SU-DHL-6 (cell line): ENCODE measurements at regions not wholly inside any gene's neighbourhood (a gene's known extent, or its start where the extent isn't known, plus 50 kb on each side); places are given as distances from the start of the nearest gene placed in this dataset.

ENCODE experiments used
- H2AFZ ChIP-seq: fragments of 200-600 bp; sonication (generic); 2 replicates; pipeline ENCODE4 v1.6.1; 2014; ENCODE audit warnings: low read depth, mild to moderate bottlenecking, moderate library complexity, mixed read lengths, antibody characterized with exemption, low read length; ENCODE audit not compliant: severe bottlenecking
- H3F3A ChIP-seq: fragments of 200-600 bp; shearing (Covaris generic); 2 replicates; pipeline ENCODE4 v1.6.0; 2016; ENCODE audit warnings: antibody characterized with exemption, mild to moderate bottlenecking; ENCODE audit not compliant: insufficient read depth
- H3K27ac ChIP-seq: fragments of 200-600 bp; sonication (generic); 2 replicates; pipeline ENCODE4 v1.5.1; 2016; ENCODE audit warnings: low read depth, mild to moderate bottlenecking, low read length, moderate library complexity, mixed read lengths
- H3K27me3 ChIP-seq: fragments of 200-600 bp; sonication (generic), shearing (Covaris generic); 2 replicates; pipeline ENCODE4 v1.6.0; 2014; ENCODE audit warnings: mild to moderate bottlenecking, low read length
- H3K36me3 ChIP-seq: fragments of 200-600 bp; sonication (generic); 2 replicates; pipeline ENCODE4 v1.6.1; 2014; ENCODE audit warnings: mild to moderate bottlenecking, low read length, mixed read lengths
- H3K4me2 ChIP-seq: fragments of 300-600, 200-600 bp; shearing (Covaris generic), sonication (generic); 2 replicates; pipeline ENCODE4 v1.6.0; 2014; ENCODE audit warnings: low read length, low read depth, mild to moderate bottlenecking; ENCODE audit not compliant: poor library complexity, severe bottlenecking
- H3K4me3 ChIP-seq: fragments of 200-600 bp; sonication (generic); 2 replicates; pipeline ENCODE4 v1.5.1; 2014; ENCODE audit warnings: antibody characterized with exemption, low read length, mild to moderate bottlenecking, mixed read lengths; ENCODE audit not compliant: insufficient read depth, poor library complexity, severe bottlenecking
- H3K79me2 ChIP-seq: fragments of 200-600 bp; sonication (generic); 2 replicates; pipeline ENCODE4 v1.6.1; 2014; ENCODE audit warnings: mild to moderate bottlenecking, low read length, moderate library complexity; ENCODE audit not compliant: insufficient read depth
- H3K9ac ChIP-seq: fragments of 200-600 bp; sonication (generic); 2 replicates; pipeline ENCODE4 v1.7.0; 2014; ENCODE audit warnings: mild to moderate bottlenecking, low read length
- H3K9me2 ChIP-seq: fragments of 200-600 bp; sonication (generic); replicated peaks from 2 replicates; pipeline ENCODE4 v1.6.1; 2014; ENCODE audit warnings: low read length; ENCODE audit not compliant: insufficient read depth
- H3K9me3 ChIP-seq: fragments of 200-600 bp; sonication (generic); 2 replicates; pipeline ENCODE4 v1.6.1; 2014; ENCODE audit warnings: low read length, mixed read lengths; ENCODE audit not compliant: insufficient read depth
- H4K20me1 ChIP-seq: fragments of 200-600 bp; sonication (generic); 2 replicates; pipeline ENCODE4 v1.6.1; 2014; ENCODE audit warnings: low read depth, mild to moderate bottlenecking, antibody characterized with exemption, low read length, moderate library complexity, mixed read lengths
- EZH2phosphoT487 ChIP-seq: fragments of 200-600 bp; sonication (generic), shearing (Covaris generic); conservative IDR thresholded peaks from 2 replicates; pipeline ENCODE4 v1.6.1; 2018; ENCODE audit warnings: mild to moderate bottlenecking, antibody characterized with exemption, low read length, moderate library complexity, mixed read lengths
- TF ChIP-seq, protein P1 (sequence below): fragments of 200-600 bp; sonication (generic); IDR thresholded peaks from one replicate; pipeline ENCODE4 v1.5.1; 2017; ENCODE audit warnings: antibody characterized with exemption, mild to moderate bottlenecking, low read length, moderate library complexity; ENCODE audit not compliant: insufficient read depth, poor library complexity, severe bottlenecking

DNA sequence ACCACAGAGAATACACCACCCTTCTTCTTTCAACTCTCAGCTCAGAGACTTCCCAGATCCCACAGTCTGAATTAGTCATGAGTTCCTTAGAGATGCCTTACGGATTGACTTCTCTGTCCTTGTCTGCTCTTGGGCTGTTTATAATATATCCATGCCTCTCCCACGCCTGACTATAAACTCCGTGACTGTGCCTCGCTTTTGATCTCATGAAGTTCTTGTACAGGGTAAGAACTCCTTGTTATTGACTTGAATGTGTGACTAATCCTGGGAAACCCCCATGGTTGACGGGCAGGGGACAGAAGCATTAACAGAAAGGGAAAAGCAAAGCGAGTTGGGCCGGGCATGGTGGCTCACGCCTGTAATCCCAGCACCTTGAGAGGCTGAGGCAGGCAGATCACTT lies 62.4 kb upstream of the POU2AF1 start:
- Histone ChIP-seq H3K36me3 (no peaks in the 10 kb centered on the region), H3F3A (peaks cover 34% of the 10 kb centered on the region), H3K4me2 (no peak overlapping the region), H3K4me3 (no peak overlapping the region), H3K9me3 (no peaks in the 10 kb centered on the region), H3K79me2 (no peaks in the 10 kb centered on the region), H3K9ac (no peak overlapping the region), H4K20me1 (no peaks in the 10 kb centered on the region), H3K27ac (peak overlapping the region; percentile 97), H2AFZ (no peak overlapping the region), H3K27me3 (no peaks in the 10 kb centered on the region), H3K9me2 (no peaks in the 10 kb centered on the region)
- TF ChIP-seq, protein P1, sequence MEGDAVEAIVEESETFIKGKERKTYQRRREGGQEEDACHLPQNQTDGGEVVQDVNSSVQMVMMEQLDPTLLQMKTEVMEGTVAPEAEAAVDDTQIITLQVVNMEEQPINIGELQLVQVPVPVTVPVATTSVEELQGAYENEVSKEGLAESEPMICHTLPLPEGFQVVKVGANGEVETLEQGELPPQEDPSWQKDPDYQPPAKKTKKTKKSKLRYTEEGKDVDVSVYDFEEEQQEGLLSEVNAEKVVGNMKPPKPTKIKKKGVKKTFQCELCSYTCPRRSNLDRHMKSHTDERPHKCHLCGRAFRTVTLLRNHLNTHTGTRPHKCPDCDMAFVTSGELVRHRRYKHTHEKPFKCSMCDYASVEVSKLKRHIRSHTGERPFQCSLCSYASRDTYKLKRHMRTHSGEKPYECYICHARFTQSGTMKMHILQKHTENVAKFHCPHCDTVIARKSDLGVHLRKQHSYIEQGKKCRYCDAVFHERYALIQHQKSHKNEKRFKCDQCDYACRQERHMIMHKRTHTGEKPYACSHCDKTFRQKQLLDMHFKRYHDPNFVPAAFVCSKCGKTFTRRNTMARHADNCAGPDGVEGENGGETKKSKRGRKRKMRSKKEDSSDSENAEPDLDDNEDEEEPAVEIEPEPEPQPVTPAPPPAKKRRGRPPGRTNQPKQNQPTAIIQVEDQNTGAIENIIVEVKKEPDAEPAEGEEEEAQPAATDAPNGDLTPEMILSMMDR, result no peak
- no peak for TF ChIP-seq EZH2phosphoT487

DNA sequence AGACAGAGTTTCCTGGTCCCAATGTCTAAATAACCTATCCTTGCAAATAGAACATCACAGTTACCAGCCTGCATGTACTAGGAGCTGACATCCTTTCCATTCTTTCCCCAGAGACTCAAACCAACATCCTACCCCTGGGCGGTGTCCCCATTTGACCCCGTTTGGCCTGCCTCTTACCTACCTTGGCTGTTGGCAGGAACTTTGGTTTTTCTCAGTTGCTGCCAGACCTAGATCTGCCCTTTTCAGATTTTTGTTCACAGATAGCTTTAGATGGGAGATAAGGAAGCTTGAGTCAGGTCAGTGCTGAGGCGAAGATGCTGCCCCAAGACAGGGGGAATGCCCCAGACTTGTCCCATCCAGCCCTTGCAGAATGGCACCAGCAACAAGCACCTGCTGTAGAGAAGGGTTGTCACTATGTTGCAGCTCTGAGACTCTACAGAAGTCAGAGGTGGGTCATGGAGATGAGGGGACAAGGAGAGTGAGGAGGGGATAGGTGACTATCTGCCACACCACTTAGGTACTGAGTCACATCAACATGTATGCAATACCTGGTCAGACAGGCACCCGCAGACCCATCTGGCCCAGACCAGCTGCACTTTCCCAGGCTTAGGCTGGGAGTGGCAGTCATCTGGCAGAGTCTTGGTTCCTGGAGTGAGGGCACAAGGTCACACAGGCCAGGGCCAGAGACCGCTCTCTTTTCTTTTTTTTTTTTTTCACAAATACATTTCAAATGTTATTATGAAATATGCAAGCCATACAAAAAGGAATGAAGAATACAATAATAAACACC lies 61.5 kb upstream of the POU2AF1 start:
- Histone ChIP-seq H3K4me3 (no peak overlapping the region), H3K36me3 (no peaks in the 10 kb centered on the region), H3K9me2 (no peaks in the 10 kb centered on the region), H3K27ac (peak overlapping the region; percentile 97), H3K9ac (peak overlapping the region; percentile 69), H3K79me2 (no peaks in the 10 kb centered on the region), H3K9me3 (no peaks in the 10 kb centered on the region), H3K27me3 (no peaks in the 10 kb centered on the region), H3F3A (peaks cover 30% of the 10 kb centered on the region), H4K20me1 (no peaks in the 10 kb centered on the region), H3K4me2 (peak overlapping the region; percentile 61), H2AFZ (no peak overlapping the region)
- TF ChIP-seq EZH2phosphoT487, result no peak
- TF ChIP-seq, protein P1, result no peak

DNA sequence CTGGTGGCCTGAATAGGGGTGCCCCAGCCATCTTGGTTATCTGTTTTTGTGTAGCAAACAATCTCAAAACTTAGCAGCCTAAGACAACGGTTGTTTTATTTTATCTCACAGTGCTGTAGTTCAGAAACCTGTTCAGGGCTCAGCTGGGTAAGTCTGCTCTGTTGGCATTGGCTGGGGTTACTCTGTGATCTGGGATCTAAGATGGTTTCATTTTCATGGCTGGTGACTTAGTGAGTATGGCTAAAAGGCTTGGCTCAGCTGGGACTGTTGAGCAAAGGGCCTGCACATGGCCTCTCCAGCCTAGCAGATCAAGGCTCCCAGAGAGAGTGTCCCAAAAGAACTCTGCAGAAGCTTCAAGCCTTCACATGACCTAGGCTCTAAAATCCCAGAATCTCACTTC lies 60.8 kb upstream of the POU2AF1 start:
- no peak for TF ChIP-seq EZH2phosphoT487
- TF ChIP-seq, protein P1, result no peak
- H3K4me2 ChIP-seq, result peak overlapping the region; percentile 61
- H4K20me1 ChIP-seq, result no peaks in the 10 kb centered on the region
- no peaks in the 10 kb centered on the region for H3K27me3 ChIP-seq
- peak overlapping the region; percentile 69 for H3K9ac ChIP-seq
- no peaks in the 10 kb centered on the region for H3K9me2 ChIP-seq
- H3K9me3 ChIP-seq, result no peaks in the 10 kb centered on the region
- no peaks in the 10 kb centered on the region for H3K79me2 ChIP-seq
- H3F3A ChIP-seq, result peaks cover 29% of the 10 kb centered on the region
- no peak overlapping the region for H2AFZ ChIP-seq
- H3K4me3 ChIP-seq, result peak overlapping the region; percentile 5
- no peaks in the 10 kb centered on the region for H3K36me3 ChIP-seq
- peak overlapping the region; percentile 97 for H3K27ac ChIP-seq
